WTC11 (cell line): ENCODE measurements at regions not wholly inside any gene's neighbourhood (a gene's known extent, or its start where the extent isn't known, plus 50 kb on each side); places are given as distances from the start of the nearest gene placed in this dataset.

Experiments used
- ATAC-seq: fragments of 200-7000 bp; cut with Tn5 transposase; 2 replicates; pipeline ENCODE4 v1.10.0; 2021; ENCODE audit warnings: mild to moderate bottlenecking, moderate library complexity
- CTCF ChIA-PET: fragments of 300-600 bp; sonication (Branson Sonifier 250); formaldehyde crosslinking; loops from one replicate; lab custom pipeline; 2021; ENCODE audit warnings: antibody characterized with exemption; lab: Charles Lee
- POLR2A ChIA-PET: fragments of 350-600 bp; sonication (Branson Sonifier 250); formaldehyde crosslinking; loops from one replicate; lab custom pipeline; 2021; ENCODE audit warnings: antibody characterized with exemption; lab: Charles Lee
- DNase-seq: peaks from one replicate; pipeline ENCODE4 v3.0.0; 2021; ENCODE audit warnings: low spot score
- H3K27ac Mint-ChIP-seq: 2 replicates; pipeline ENCODE4 v1.8.0; 2021; ENCODE audit warnings: mixed read lengths
- H3K27me3 Mint-ChIP-seq: 2 replicates; pipeline ENCODE4 v1.8.0; 2021; ENCODE audit warnings: low read depth, mild to moderate bottlenecking, moderate library complexity, mixed read lengths
- H3K36me3 Mint-ChIP-seq: 2 replicates; pipeline ENCODE4 v1.8.0; 2021; ENCODE audit warnings: mixed read lengths
- H3K4me1 Mint-ChIP-seq: 2 replicates; pipeline ENCODE4 v1.8.0; 2022; ENCODE audit warnings: mixed read lengths
- H3K4me3 Mint-ChIP-seq: 2 replicates; pipeline ENCODE4 v1.8.0; 2021; ENCODE audit warnings: mild to moderate bottlenecking, moderate library complexity, mixed read lengths
- H3K9me3 Mint-ChIP-seq: 2 replicates; pipeline ENCODE4 v1.8.0; 2021; ENCODE audit warnings: mixed read lengths
- ATF1 ChIP-seq: sonication (generic); formaldehyde crosslinking; IDR thresholded peaks from 2 replicates; pipeline ENCODE4 v1.8.1; 2023; ENCODE audit warnings: mild to moderate bottlenecking, moderate library complexity, missing genetic modification reagents
- CREB1 ChIP-seq: sonication (generic); formaldehyde crosslinking; IDR thresholded peaks from 2 replicates; pipeline ENCODE4 v1.8.0; 2023; ENCODE audit warnings: mild to moderate bottlenecking, missing genetic modification reagents
- CTCF ChIP-seq: fragments of 200-600 bp; IDR thresholded peaks from 2 replicates; pipeline ENCODE4 v1.8.0; 2022; ENCODE audit warnings: antibody characterized with exemption
- E2F5 ChIP-seq: sonication (generic); formaldehyde crosslinking; IDR thresholded peaks from 2 replicates; pipeline ENCODE4 v1.8.1; 2022; ENCODE audit warnings: mild to moderate bottlenecking, moderate library complexity, missing genetic modification reagents
- EMX1 ChIP-seq: fragments of 250-450 bp; sonication (Bioruptor Pico); IDR thresholded peaks from 2 replicates; pipeline ENCODE4 v1.8.0; 2021; ENCODE audit warnings: mild to moderate bottlenecking
- FOXP1 ChIP-seq: sonication (generic); formaldehyde crosslinking; IDR thresholded peaks from 2 replicates; pipeline ENCODE4 v1.8.0; 2022; ENCODE audit warnings: missing genetic modification reagents, mild to moderate bottlenecking, moderate library complexity, borderline replicate concordance
- GRHL2 ChIP-seq: fragments of 250-450 bp; sonication (Bioruptor Pico); IDR thresholded peaks from 2 replicates; pipeline ENCODE4 v1.8.0; 2022; ENCODE audit warnings: mild to moderate bottlenecking, moderate library complexity; ENCODE audit not compliant: insufficient replicate concordance, severe bottlenecking
- IRF1 ChIP-seq: sonication (generic); formaldehyde crosslinking; IDR thresholded peaks from 2 replicates; pipeline ENCODE4 v1.8.0; 2023; ENCODE audit warnings: missing genetic modification reagents
- JAZF1 ChIP-seq: fragments of 250-450 bp; sonication (Bioruptor Pico); IDR thresholded peaks from 2 replicates; pipeline ENCODE4 v1.9.0; 2021; ENCODE audit warnings: moderate library complexity, mild to moderate bottlenecking, inconsistent platforms
- JUN ChIP-seq: sonication (generic); formaldehyde crosslinking; IDR thresholded peaks from 2 replicates; pipeline ENCODE4 v1.8.0; 2023; ENCODE audit warnings: mild to moderate bottlenecking, missing genetic modification reagents
- MAX ChIP-seq: sonication (generic); formaldehyde crosslinking; IDR thresholded peaks from 2 replicates; pipeline ENCODE4 v1.8.0; 2022; ENCODE audit warnings: mild to moderate bottlenecking, missing genetic modification reagents
- SMAD3 ChIP-seq: sonication (generic); formaldehyde crosslinking; IDR thresholded peaks from 2 replicates; pipeline ENCODE4 v1.8.0; 2022; ENCODE audit warnings: missing genetic modification reagents, mild to moderate bottlenecking, borderline replicate concordance
- SOX15 ChIP-seq: fragments of 250-450 bp; sonication (Bioruptor Pico); IDR thresholded peaks from 2 replicates; pipeline ENCODE4 v1.9.0; 2021; ENCODE audit warnings: mild to moderate bottlenecking
- TEAD4 ChIP-seq: sonication (generic); formaldehyde crosslinking; IDR thresholded peaks from 2 replicates; pipeline ENCODE4 v1.8.0; 2022; ENCODE audit warnings: mild to moderate bottlenecking, missing genetic modification reagents
- USF2 ChIP-seq: sonication (generic); formaldehyde crosslinking; IDR thresholded peaks from 2 replicates; pipeline ENCODE4 v1.8.1; 2023; ENCODE audit warnings: mild to moderate bottlenecking, missing genetic modification reagents, moderate library complexity
- ZBTB21 ChIP-seq: sonication (generic); formaldehyde crosslinking; IDR thresholded peaks from 2 replicates; pipeline ENCODE4 v1.8.1; 2023; ENCODE audit warnings: mild to moderate bottlenecking, missing genetic modification reagents, borderline replicate concordance
- ZNF232 ChIP-seq: sonication (generic); formaldehyde crosslinking; IDR thresholded peaks from 2 replicates; pipeline ENCODE4 v1.8.0; 2022; ENCODE audit warnings: mild to moderate bottlenecking, missing genetic modification reagents
- ZNF532 ChIP-seq: fragments of 250-450 bp; sonication (Bioruptor Pico); IDR thresholded peaks from 2 replicates; pipeline ENCODE4 v1.9.0; 2021; ENCODE audit warnings: mild to moderate bottlenecking, borderline replicate concordance

GRCh38 chr1:193562121-193562520 lies 375.7 kb upstream of the B3GALT2 start (continued):
- TF ChIP-seq ZNF232 (CRISPR knock-in tag) (no peak), TEAD4 (CRISPR knock-in tag) (no peak), ZBTB21 (CRISPR knock-in tag) (no peak), EMX1 (no peak)

- DNase-seq: no peak
- no peak for ATAC-seq
- Mint-ChIP-seq H3K4me1 (peaks cover 16% of the 10 kb centered on the region), H3K4me3 (no peak overlapping the region), H3K27me3 (no peaks in the 10 kb centered on the region; the same call in 1 of the 2 replicates), H3K36me3 (no peaks in the 10 kb centered on the region), H3K27ac (no peak overlapping the region; the same call in 1 of the 2 replicates), H3K9me3 (peaks cover 6% of the 10 kb centered on the region)
- ChIA-PET POLR2A (no interaction called here), CTCF (no interaction called here)
- no peak for TF ChIP-seq CTCF
- TF ChIP-seq ATF1 (CRISPR knock-in tag): no peak
- no peak for TF ChIP-seq SMAD3 (CRISPR knock-in tag)
- TF ChIP-seq ZNF532: no peak
- no peak for TF ChIP-seq GRHL2
- TF ChIP-seq JUN (CRISPR knock-in tag): no peak
- no peak for TF ChIP-seq CREB1 (CRISPR knock-in tag)
- TF ChIP-seq E2F5 (CRISPR knock-in tag): no peak
- no peak for TF ChIP-seq USF2 (CRISPR knock-in tag)
- TF ChIP-seq MAX: no peak
- no peak for TF ChIP-seq JAZF1 (CRISPR knock-in tag)
Measured at GRCh38 chr1:193558491-193559028, 372.1 kb upstream of the B3GALT2 start.

- ChIA-PET POLR2A (no interaction called here), CTCF (no interaction called here)
- ATAC-seq (no peak), DNase-seq (no peak)
- no peaks in the 10 kb centered on the region for H3K36me3 Mint-ChIP-seq
- H3K27me3 Mint-ChIP-seq: no peaks in the 10 kb centered on the region; the same call in 1 of the 2 replicates
- TF ChIP-seq FOXP1 (CRISPR knock-in tag) (no peak), IRF1 (no peak), SOX15 (CRISPR knock-in tag) (no peak)
- no peak overlapping the region for H3K4me3 Mint-ChIP-seq
- no peak overlapping the region for H3K27ac Mint-ChIP-seq
- H3K9me3 Mint-ChIP-seq: peaks cover 6% of the 10 kb centered on the region
- H3K4me1 Mint-ChIP-seq: peaks cover 7% of the 10 kb centered on the region; the same call in 1 of the 2 replicates
Measured at GRCh38 chr1:193555662-193556441, 369.4 kb upstream of the B3GALT2 start.
